ENCODE measurements at regions not wholly inside any gene's neighbourhood (a gene's known extent, or its start where the extent isn't known, plus 50 kb on each side); places are given as distances from the start of the nearest gene placed in this dataset.

GRCh38 chr3:117543521-117543920 lies 833.9 kb downstream of the TUSC7 start:
- no peak for TF ChIP-seq CTCF (IDR thresholded peaks at IDR 0.05; ENCODE audit: insufficient read depth in 1 of 2, low read depth in 1 of 2, low read length in 1 of 2, severe bottlenecking in 1 of 2, unreplicated experiment in 1 of 2)
- CTCF ChIA-PET = no interaction called here
- no peak overlapping the region for H3K4me3 ChIP-seq (ENCODE audit: low read depth, low read length)
- BruUV-seq (replicated peaks) = no TSS peak
- intact Hi-C loops (cut with micrococcal nuclease; ENCODE audit: unreplicated experiment) = no loop called here
- no peak for DNase-seq
- no peaks in the 10 kb centered on the region for H3K27me3 ChIP-seq (replicated peaks; ENCODE audit: control insufficient read depth, insufficient read depth, low read length)
- Mint-ChIP-seq H3K9me3 (ENCODE audit: unreplicated experiment) (no peaks in the 10 kb centered on the region), H3K36me3 (ENCODE audit: insufficient read depth, unreplicated experiment) (no peaks in the 10 kb centered on the region), H3K27ac (ENCODE audit: unreplicated experiment) (no peak overlapping the region), H3K27me3 (ENCODE audit: insufficient read depth, unreplicated experiment) (peaks cover 3% of the 10 kb centered on the region), H3K4me3 (ENCODE audit: unreplicated experiment) (no peak overlapping the region), H3K4me1 (ENCODE audit: low read depth, unreplicated experiment) (no peaks in the 10 kb centered on the region)
- POLR2A ChIA-PET = no interaction called here
- H3K4me1 ChIP-seq = no peaks in the 10 kb centered on the region
- H3K9me3 ChIP-seq = no peaks in the 10 kb centered on the region
- H3K36me3 ChIP-seq (ENCODE audit: control insufficient read depth, insufficient read depth, low read length) = no peaks in the 10 kb centered on the region

DNA sequence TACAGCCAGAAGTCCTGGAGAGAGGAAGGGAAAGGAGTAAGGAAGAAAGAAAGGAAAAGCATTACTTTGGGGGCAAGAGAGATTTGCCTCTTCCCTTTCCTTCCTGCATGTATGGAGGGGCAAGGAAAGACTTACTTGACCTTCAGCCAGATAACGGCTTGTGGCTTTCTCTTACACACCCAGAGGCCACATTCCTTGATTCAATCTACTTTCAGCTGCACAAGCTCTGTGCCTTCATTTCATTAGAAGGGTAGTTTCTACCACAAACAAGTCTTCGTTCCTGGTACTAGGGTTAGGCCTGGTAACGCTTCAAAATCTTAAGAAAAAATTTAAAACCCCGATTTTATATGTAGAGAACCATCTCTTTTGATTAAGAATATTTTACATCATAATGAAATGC lies 835.9 kb downstream of the TUSC7 start:
- POLR2A ChIA-PET = no interaction called here
- no TSS peak for BruUV-seq (replicated peaks)

DNA sequence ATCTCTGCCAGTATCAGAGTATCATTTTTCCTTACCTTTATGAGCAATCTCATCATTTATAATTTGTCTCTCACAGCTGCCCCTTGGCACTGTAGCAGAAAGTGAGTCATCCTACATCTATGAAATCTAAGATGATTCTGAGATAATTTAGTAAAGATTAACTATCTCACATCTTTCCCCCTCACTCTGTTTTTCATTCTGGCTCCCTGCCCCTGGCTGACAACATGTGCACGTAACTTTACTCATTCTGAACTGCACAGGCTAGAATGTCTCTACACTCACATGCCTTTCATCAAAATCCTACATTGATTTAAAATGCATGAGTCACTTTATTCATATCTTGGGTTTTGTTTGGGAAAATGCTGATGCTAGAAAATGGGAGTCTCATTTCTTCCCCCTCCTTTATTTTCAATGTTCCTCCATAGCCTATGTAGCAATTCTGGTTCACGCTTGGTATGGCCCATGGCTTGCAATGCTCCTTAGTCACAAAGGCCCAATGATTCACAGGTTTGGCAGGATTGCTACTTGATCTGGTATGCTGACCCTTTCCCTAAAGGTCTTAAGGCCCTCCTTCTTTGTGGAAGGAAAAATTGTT lies 838.5 kb downstream of the TUSC7 start:
- no peak for DNase-seq
- Mint-ChIP-seq H3K27me3 (ENCODE audit: insufficient read depth, unreplicated experiment) (peaks cover 6% of the 10 kb centered on the region), H3K9me3 (ENCODE audit: unreplicated experiment) (no peaks in the 10 kb centered on the region), H3K4me3 (ENCODE audit: unreplicated experiment) (no peak overlapping the region), H3K36me3 (ENCODE audit: insufficient read depth, unreplicated experiment) (no peaks in the 10 kb centered on the region), H3K4me1 (ENCODE audit: low read depth, unreplicated experiment) (no peaks in the 10 kb centered on the region), H3K27ac (ENCODE audit: unreplicated experiment) (no peak overlapping the region)
- H3K4me3 ChIP-seq (ENCODE audit: low read depth, low read length) = no peak overlapping the region
- H3K9me3 ChIP-seq = no peaks in the 10 kb centered on the region
- no peaks in the 10 kb centered on the region for H3K27me3 ChIP-seq (replicated peaks; ENCODE audit: control insufficient read depth, insufficient read depth, low read length)
- no TSS peak for BruUV-seq (replicated peaks)
- H3K36me3 ChIP-seq (ENCODE audit: control insufficient read depth, insufficient read depth, low read length) = no peaks in the 10 kb centered on the region
- intact Hi-C loops (cut with micrococcal nuclease; ENCODE audit: unreplicated experiment) = no loop called here
- ChIA-PET CTCF (no interaction called here), POLR2A (no interaction called here)
- TF ChIP-seq CTCF (IDR thresholded peaks at IDR 0.05; ENCODE audit: insufficient read depth in 1 of 2, low read depth in 1 of 2, low read length in 1 of 2, severe bottlenecking in 1 of 2, unreplicated experiment in 1 of 2) = no peak
- H3K4me1 ChIP-seq = no peaks in the 10 kb centered on the region

More for the DNA sequence above, 835.9 kb downstream of the TUSC7 start:
- no peaks in the 10 kb centered on the region for H3K9me3 Mint-ChIP-seq (ENCODE audit: unreplicated experiment)
- H3K4me1 Mint-ChIP-seq (ENCODE audit: low read depth, unreplicated experiment) = no peaks in the 10 kb centered on the region
- intact Hi-C loops (cut with micrococcal nuclease; ENCODE audit: unreplicated experiment) = no loop called here
- no peak overlapping the region for H3K27ac Mint-ChIP-seq (ENCODE audit: unreplicated experiment)
- no peak for DNase-seq
- CTCF ChIA-PET = no interaction called here
- no peaks in the 10 kb centered on the region for H3K36me3 Mint-ChIP-seq (ENCODE audit: insufficient read depth, unreplicated experiment)
- Histone ChIP-seq H3K4me1 (no peaks in the 10 kb centered on the region), H3K4me3 (ENCODE audit: low read depth, low read length) (no peak overlapping the region), H3K27me3 (replicated peaks; ENCODE audit: control insufficient read depth, insufficient read depth, low read length) (no peaks in the 10 kb centered on the region), H3K36me3 (ENCODE audit: control insufficient read depth, insufficient read depth, low read length) (no peaks in the 10 kb centered on the region), H3K9me3 (no peaks in the 10 kb centered on the region)
- TF ChIP-seq CTCF (IDR thresholded peaks at IDR 0.05; ENCODE audit: insufficient read depth in 1 of 2, low read depth in 1 of 2, low read length in 1 of 2, severe bottlenecking in 1 of 2, unreplicated experiment in 1 of 2) = no peak
- H3K27me3 Mint-ChIP-seq (ENCODE audit: insufficient read depth, unreplicated experiment) = peaks cover 3% of the 10 kb centered on the region
- no peak overlapping the region for H3K4me3 Mint-ChIP-seq (ENCODE audit: unreplicated experiment)
